ENCODE measurements at regions not wholly inside any gene's neighbourhood (a gene's known extent, or its start where the extent isn't known, plus 50 kb on each side); places are given as distances from the start of the nearest gene placed in this dataset.
"Not testable (repeated sequence)": the region's sequence is repeated elsewhere in the genome, so short reads cannot be mapped to it uniquely, and the experiment has no call there.

GRCh38 chr15:59812889-59813288, 123.8 kb upstream of the BNIP2 start:
- no peaks in the 10 kb centered on the region for H3K9me3 ChIP-seq (replicated peaks; ENCODE audit: insufficient read depth, low read length)
- H3K4me3 ChIP-seq (ENCODE audit: low read length) = no peak overlapping the region
- H2AFZ ChIP-seq (ENCODE audit: low read length) = no peak overlapping the region
- TF ChIP-seq CTCF (IDR thresholded peaks at IDR 0.05; ENCODE audit: low read length) (no peak), EZH2phosphoT487 (IDR thresholded peaks at IDR 0.05; ENCODE audit: low read length) (no peak), EZH2 (optimal IDR thresholded peaks at IDR 0.05; ENCODE audit: low read depth, low read length) (no peak)
- no peak overlapping the region for H3K27ac ChIP-seq (ENCODE audit: low read length)
- no peaks in the 10 kb centered on the region for H3K27me3 ChIP-seq (replicated peaks; ENCODE audit: insufficient read depth, low read length)
- H4K20me1 ChIP-seq (ENCODE audit: insufficient read depth, low read length) = no peaks in the 10 kb centered on the region
- no peak for DNase-seq
- no peaks in the 10 kb centered on the region for H3K79me2 ChIP-seq (ENCODE audit: low read length)
- H3K36me3 ChIP-seq (replicated peaks; ENCODE audit: insufficient read depth, low read length) = no peaks in the 10 kb centered on the region
- no peaks in the 10 kb centered on the region for H3K9me2 ChIP-seq (replicated peaks; ENCODE audit: insufficient read depth, low read length)
- no peaks in the 10 kb centered on the region for H3F3A ChIP-seq (ENCODE audit: insufficient read depth, low read length)
- no peaks in the 10 kb centered on the region for H3K4me1 ChIP-seq (ENCODE audit: low read length)
- H3K9ac ChIP-seq (ENCODE audit: low read length) = no peak overlapping the region
- no peak overlapping the region for H3K4me2 ChIP-seq (ENCODE audit: low read depth, low read length)

- H3K27ac ChIP-seq (ENCODE audit: low read length) = no peak overlapping the region
- no peaks in the 10 kb centered on the region for H3F3A ChIP-seq (ENCODE audit: insufficient read depth, low read length)
- no peaks in the 10 kb centered on the region for H3K4me1 ChIP-seq (ENCODE audit: low read length)
- H3K4me2 ChIP-seq (ENCODE audit: low read depth, low read length) = no peak overlapping the region
- TF ChIP-seq EZH2phosphoT487 (IDR thresholded peaks at IDR 0.05; ENCODE audit: low read length) = no peak
- TF ChIP-seq CTCF (IDR thresholded peaks at IDR 0.05; ENCODE audit: low read length) = no peak
- no peak for TF ChIP-seq EZH2 (optimal IDR thresholded peaks at IDR 0.05; ENCODE audit: low read depth, low read length)
- H2AFZ ChIP-seq (ENCODE audit: low read length) = no peak overlapping the region
- no peak overlapping the region for H3K9ac ChIP-seq (ENCODE audit: low read length)
- no peaks in the 10 kb centered on the region for H4K20me1 ChIP-seq (ENCODE audit: insufficient read depth, low read length)
- no peaks in the 10 kb centered on the region for H3K9me3 ChIP-seq (replicated peaks; ENCODE audit: insufficient read depth, low read length)
- no peak for DNase-seq
- H3K79me2 ChIP-seq (ENCODE audit: low read length) = no peaks in the 10 kb centered on the region
- no peaks in the 10 kb centered on the region for H3K36me3 ChIP-seq (replicated peaks; ENCODE audit: insufficient read depth, low read length)
- no peaks in the 10 kb centered on the region for H3K9me2 ChIP-seq (replicated peaks; ENCODE audit: insufficient read depth, low read length)
- H3K27me3 ChIP-seq (replicated peaks; ENCODE audit: insufficient read depth, low read length) = no peaks in the 10 kb centered on the region
- no peak overlapping the region for H3K4me3 ChIP-seq (ENCODE audit: low read length)
Measured at GRCh38 chr15:59812250-59812870, 123.2 kb upstream of the BNIP2 start.

GRCh38 chr15:59803293-59803966, 114.3 kb upstream of the BNIP2 start:
- H3K9ac ChIP-seq (ENCODE audit: low read length); H3K79me2 ChIP-seq (ENCODE audit: low read length); H3F3A ChIP-seq (ENCODE audit: insufficient read depth, low read length); H3K27me3 ChIP-seq (replicated peaks; ENCODE audit: insufficient read depth, low read length); H3K9me2 ChIP-seq (replicated peaks; ENCODE audit: insufficient read depth, low read length); H3K4me1 ChIP-seq (ENCODE audit: low read length); H3K9me3 ChIP-seq (replicated peaks; ENCODE audit: insufficient read depth, low read length); H3K36me3 ChIP-seq (replicated peaks; ENCODE audit: insufficient read depth, low read length); H3K27ac ChIP-seq (ENCODE audit: low read length); H4K20me1 ChIP-seq (ENCODE audit: insufficient read depth, low read length): not testable (repeated sequence)
- DNase-seq = peak; percentile 61
- Histone ChIP-seq H2AFZ (ENCODE audit: low read length) (peak overlapping the region; percentile 56), H3K4me2 (ENCODE audit: low read depth, low read length) (peak overlapping the region; percentile 32; the same call in 1 of the 2 replicates), H3K4me3 (ENCODE audit: low read length) (peak overlapping the region; percentile 33; the same call in 1 of the 2 replicates)

GRCh38 chr15:59801649-59802048, 112.5 kb upstream of the BNIP2 start:
- no peak for DNase-seq
- TF ChIP-seq EZH2phosphoT487 (IDR thresholded peaks at IDR 0.05; ENCODE audit: low read length) (no peak), EZH2 (optimal IDR thresholded peaks at IDR 0.05; ENCODE audit: low read depth, low read length) (no peak), CTCF (IDR thresholded peaks at IDR 0.05; ENCODE audit: low read length) (no peak)
- Histone ChIP-seq H3K4me1 (ENCODE audit: low read length) (no peaks in the 10 kb centered on the region), H3K27me3 (replicated peaks; ENCODE audit: insufficient read depth, low read length) (no peaks in the 10 kb centered on the region), H3K36me3 (replicated peaks; ENCODE audit: insufficient read depth, low read length) (no peaks in the 10 kb centered on the region), H3K9ac (ENCODE audit: low read length) (no peak overlapping the region), H3K9me2 (replicated peaks; ENCODE audit: insufficient read depth, low read length) (no peaks in the 10 kb centered on the region), H4K20me1 (ENCODE audit: insufficient read depth, low read length) (no peaks in the 10 kb centered on the region), H3K9me3 (replicated peaks; ENCODE audit: insufficient read depth, low read length) (no peaks in the 10 kb centered on the region), H3K4me3 (ENCODE audit: low read length) (no peak overlapping the region), H3K79me2 (ENCODE audit: low read length) (no peaks in the 10 kb centered on the region), H3F3A (ENCODE audit: insufficient read depth, low read length) (no peaks in the 10 kb centered on the region), H3K27ac (ENCODE audit: low read length) (no peak overlapping the region), H3K4me2 (ENCODE audit: low read depth, low read length) (no peak overlapping the region), H2AFZ (ENCODE audit: low read length) (no peak overlapping the region)
